K562 (cell line): ENCODE measurements at regions not wholly inside any gene's neighbourhood (a gene's known extent, or its start where the extent isn't known, plus 50 kb on each side); places are given as distances from the start of the nearest gene placed in this dataset.

Source experiments
- ATAC-seq: fragments of 200-7000 bp; cut with Tn5 transposase; 3 replicates; pipeline ENCODE4 v1.9.1; 2020; ENCODE audit warnings: moderate library complexity
- BruUV-seq: library from RNA; stranded (reverse); fragments of 400-500 nt; replicated peaks from 2 replicates; lab custom pipeline; 2021; lab: Mats Ljungman, UMichigan
- CTCF ChIA-PET: fragments of 300-600 bp; formaldehyde crosslinking; extraction: SDS; loops from one replicate; lab custom pipeline; 2021; ENCODE audit warnings: low intra/inter-chr PET ratio; lab: Yijun Ruan, JAX
- POLR2A ChIA-PET: fragments of 300-600, 350-650 bp; sonication (Branson Sonifier 250); formaldehyde crosslinking; extraction: SDS; loops from one replicate; lab custom pipeline; 2021; ENCODE audit warnings: antibody characterized with exemption, inconsistent platforms; lab: Yijun Ruan, JAX
- DNase-seq, 4 experiments: peaks; one replicate each; pipeline versions ENCODE4 v3.0.0 to v3.0.0-alpha.2; 2011 to 2018; ENCODE audit warnings: low spot score in 3 of 4, mixed read lengths in 3 of 4; ENCODE audit errors: extremely low read depth in 1 of 4
- FAIRE-seq: peaks from 2 replicates; lab custom pipeline; 2011; peaks lifted over from hg19 to GRCh38; lab: Jason Lieb, UNC
- H2AFZ ChIP-seq: 2 replicates; pipeline ENCODE4 v1.6.0; 2011; ENCODE audit warnings: low read depth, low read length, control low read depth, inconsistent platforms
- H3K27ac ChIP-seq: fragments of 200-600 bp; 3 replicates; pipeline ENCODE4 v1.8.0; 2011; ENCODE audit warnings: low read depth, mild to moderate bottlenecking, control low read depth, inconsistent platforms, low read length, moderate library complexity, mixed read lengths; ENCODE audit errors: extremely low read depth
- H3K27me3 ChIP-seq, 2 experiments: fragments of 300-600 bp in 1 of 2; 2 replicates in 1 of 2; 3 replicates in 1 of 2; pipeline versions ENCODE4 v1.6.0 to v1.8.0; 2011; ENCODE audit warnings: inconsistent platforms in 2 of 2, low read length in 2 of 2, mild to moderate bottlenecking in 1 of 2, mixed read lengths in 1 of 2, moderate library complexity in 1 of 2; ENCODE audit not compliant: control insufficient read depth in 2 of 2, insufficient read depth in 2 of 2
- H3K36me3 ChIP-seq: fragments of 300-600 bp; 3 replicates; pipeline ENCODE4 v1.8.0; 2011; ENCODE audit warnings: mild to moderate bottlenecking, low read length, inconsistent platforms; ENCODE audit not compliant: control insufficient read depth, insufficient read depth
- H3K4me1 ChIP-seq, 2 experiments: fragments of 200-600 bp in 1 of 2; replicated peaks in 1 of 2; 2 replicates in 1 of 2; 3 replicates in 1 of 2; pipeline versions ENCODE4 v1.5.1 to v1.8.0; 2011; ENCODE audit warnings: inconsistent platforms in 2 of 2, low read length in 2 of 2, mild to moderate bottlenecking in 1 of 2, mixed read lengths in 1 of 2, moderate library complexity in 1 of 2; ENCODE audit not compliant: control insufficient read depth in 2 of 2, insufficient read depth in 2 of 2
- H3K4me2 ChIP-seq: 2 replicates; pipeline ENCODE4 v1.6.1; 2011; ENCODE audit warnings: low read length, control low read depth, inconsistent platforms, mixed read lengths; ENCODE audit not compliant: insufficient read depth
- H3K4me3 ChIP-seq: fragments of 200-600 bp; sonication (generic), shearing (Covaris generic); 2 replicates; pipeline ENCODE4 v1.5.1; 2016; ENCODE audit warnings: control low read depth, inconsistent platforms
- H3K79me2 ChIP-seq: fragments of 200-600 bp; 3 replicates; pipeline ENCODE4 v1.8.0; 2011; ENCODE audit warnings: low read length, inconsistent platforms; ENCODE audit not compliant: control insufficient read depth, insufficient read depth
- H3K9ac ChIP-seq, 2 experiments: 2 replicates each; pipeline versions ENCODE4 v1.6.0 to v1.6.1; 2011; ENCODE audit warnings: low read depth in 2 of 2, low read length in 2 of 2, control low read depth in 1 of 2, inconsistent platforms in 1 of 2, mild to moderate bottlenecking in 1 of 2, mixed read lengths in 1 of 2; ENCODE audit not compliant: insufficient read depth in 1 of 2
- H3K9me1 ChIP-seq: one replicate; pipeline ENCODE4 v1.6.0; 2011; ENCODE audit warnings: inconsistent platforms, mild to moderate bottlenecking, low read length, moderate library complexity; ENCODE audit not compliant: control insufficient read depth, insufficient read depth
- H3K9me3 ChIP-seq: replicated peaks from 2 replicates; pipeline ENCODE4 v1.5.1; 2011; ENCODE audit warnings: low read depth, low read length, inconsistent platforms; ENCODE audit not compliant: control insufficient read depth, insufficient read depth
- H4K20me1 ChIP-seq: replicated peaks from 2 replicates; pipeline ENCODE4 v1.6.1; 2011; ENCODE audit warnings: low read length, inconsistent platforms, mixed read lengths; ENCODE audit not compliant: control insufficient read depth, insufficient read depth
- FOXK1 ChIP-seq: sonication (generic); formaldehyde crosslinking; IDR thresholded peaks from 2 replicates; pipeline ENCODE4 v1.8.0; 2022; ENCODE audit warnings: missing genetic modification reagents, mild to moderate bottlenecking, borderline replicate concordance
- GTF2F1 ChIP-seq: IDR thresholded peaks from 2 replicates; pipeline ENCODE4 v1.6.1; 2011; ENCODE audit warnings: low read depth, low read length, improper control_type of control experiment
- HMGXB4 ChIP-seq: sonication (generic); formaldehyde crosslinking; IDR thresholded peaks from 2 replicates; pipeline ENCODE4 v1.8.1; 2023; ENCODE audit warnings: mild to moderate bottlenecking, missing genetic modification reagents
- KAT2B ChIP-seq: IDR thresholded peaks from one replicate; pipeline ENCODE4 v1.6.1; 2012; ENCODE audit warnings: low read depth, mild to moderate bottlenecking, control low read depth, inconsistent platforms, low read length, moderate library complexity
- PHF20 ChIP-seq: fragments of 450-650 bp; IDR thresholded peaks from 2 replicates; pipeline ENCODE4 v1.6.1; 2018; ENCODE audit not compliant: partially characterized antibody
- ZNF263 ChIP-seq: sonication (generic); formaldehyde crosslinking; IDR thresholded peaks from 2 replicates; pipeline ENCODE4 v1.8.0; 2022; ENCODE audit warnings: mild to moderate bottlenecking, missing genetic modification reagents, borderline replicate concordance
- ZNF77 ChIP-seq: fragments of 250-450 bp; sonication (Bioruptor Pico); IDR thresholded peaks from 2 replicates; pipeline ENCODE4 v1.5.0; 2020
- WGBS: fragments of 100-300 bp; shearing (Covaris generic); methylation state at CpG from one replicate; pipeline ENCODE4 v1.1.6; 2016; ENCODE audit warnings: low coverage, mixed read lengths; ENCODE audit not compliant: insufficient coverage; ENCODE audit errors: missing lambda C conversion rate; 5-methylcytosine and 5-hydroxymethylcytosine counted together
- in situ Hi-C: fragments of 300-500 bp; cut with MboI; formaldehyde crosslinking; loops from 4 replicates; pipeline ENCODE4 v1.15.0; 2018; ENCODE audit warnings: inconsistent platforms, mixed read lengths
- intact Hi-C: fragments of 100-400 bp; cut with micrococcal nuclease; formaldehyde crosslinking; loops from 2 replicates; pipeline ENCODE4 v1.14.2; 2022
- TF ChIP-seq, protein P1 (sequence below): fragments of 450-650 bp; IDR thresholded peaks from 2 replicates; pipeline ENCODE4 v1.6.1; 2014; ENCODE audit warnings: low read depth, mild to moderate bottlenecking, moderate library complexity, borderline replicate concordance

- no peak overlapping the region for H3K4me3 ChIP-seq
- H3K79me2 ChIP-seq = no peaks in the 10 kb centered on the region
- in situ Hi-C loops = no loop called here
- 0% methylated on average over 2 of the region's 2 CpGs for WGBS
- no peak for DNase-seq
- no peak overlapping the region for H3K9ac ChIP-seq
- BruUV-seq = no TSS peak
- FAIRE-seq = no peak
- H4K20me1 ChIP-seq = no peaks in the 10 kb centered on the region
- POLR2A ChIA-PET = no interaction called here
- intact Hi-C loops = no loop called here
- H3K9me1 ChIP-seq = no peaks in the 10 kb centered on the region
- H3K4me1 ChIP-seq = no peaks in the 10 kb centered on the region
- H2AFZ ChIP-seq = no peak overlapping the region
- H3K27me3 ChIP-seq = no peaks in the 10 kb centered on the region
- no peak overlapping the region for H3K4me2 ChIP-seq
- H3K36me3 ChIP-seq = no peaks in the 10 kb centered on the region
- no peak for TF ChIP-seq GTF2F1
- TF ChIP-seq, protein P1, sequence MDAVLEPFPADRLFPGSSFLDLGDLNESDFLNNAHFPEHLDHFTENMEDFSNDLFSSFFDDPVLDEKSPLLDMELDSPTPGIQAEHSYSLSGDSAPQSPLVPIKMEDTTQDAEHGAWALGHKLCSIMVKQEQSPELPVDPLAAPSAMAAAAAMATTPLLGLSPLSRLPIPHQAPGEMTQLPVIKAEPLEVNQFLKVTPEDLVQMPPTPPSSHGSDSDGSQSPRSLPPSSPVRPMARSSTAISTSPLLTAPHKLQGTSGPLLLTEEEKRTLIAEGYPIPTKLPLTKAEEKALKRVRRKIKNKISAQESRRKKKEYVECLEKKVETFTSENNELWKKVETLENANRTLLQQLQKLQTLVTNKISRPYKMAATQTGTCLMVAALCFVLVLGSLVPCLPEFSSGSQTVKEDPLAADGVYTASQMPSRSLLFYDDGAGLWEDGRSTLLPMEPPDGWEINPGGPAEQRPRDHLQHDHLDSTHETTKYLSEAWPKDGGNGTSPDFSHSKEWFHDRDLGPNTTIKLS = no peak
- no peak for ATAC-seq
- CTCF ChIA-PET = no interaction called here
- no peak overlapping the region for H3K27ac ChIP-seq
- 0 out of 2 replicates have a peak, but pooled peaks cover 2% of the 10 kb centered on the region for H3K9me3 ChIP-seq
Observed at GRCh38 chr1:103469801-103470200, 55.7 kb upstream of the RNPC3 start.

DNA sequence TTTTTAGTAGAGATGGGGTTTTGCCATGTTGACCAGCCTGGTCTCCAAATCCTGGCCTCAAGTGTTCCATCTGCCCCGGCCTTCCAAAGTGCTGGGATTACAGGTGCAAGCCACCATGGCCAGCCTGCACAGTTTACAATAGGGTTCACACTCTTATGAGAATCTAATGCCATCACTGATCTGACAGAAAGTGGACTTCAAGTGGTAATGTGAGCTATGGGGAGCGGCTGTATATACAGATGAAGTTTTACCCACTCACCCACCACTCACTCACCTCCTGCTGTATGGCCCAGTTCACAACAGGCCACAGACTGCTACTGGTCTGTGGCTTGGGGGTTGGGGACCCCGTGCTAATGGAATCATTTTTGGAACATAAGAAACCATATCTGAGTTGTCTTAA, 58.4 kb upstream of the RNPC3 start:
- no peaks in the 10 kb centered on the region for H3K9me3 ChIP-seq
- no peaks in the 10 kb centered on the region for H3K79me2 ChIP-seq
- ChIA-PET CTCF (no interaction called here), POLR2A (no interaction called here)
- no TSS peak for BruUV-seq
- H3K27me3 ChIP-seq = no peaks in the 10 kb centered on the region
- DNase-seq (no peak), ATAC-seq (no peak), FAIRE-seq (no peak)
- H3K36me3 ChIP-seq = no peaks in the 10 kb centered on the region
- intact Hi-C loops = no loop called here
- H3K9me1 ChIP-seq = no peaks in the 10 kb centered on the region
- H3K4me1 ChIP-seq = no peaks in the 10 kb centered on the region
- no peak overlapping the region for H3K27ac ChIP-seq
- 0% methylated on average over 3 of the region's 3 CpGs for WGBS
- H3K9ac ChIP-seq = no peak overlapping the region
- H4K20me1 ChIP-seq = no peaks in the 10 kb centered on the region
- in situ Hi-C loops = no loop called here
- no peak overlapping the region for H2AFZ ChIP-seq
- H3K4me3 ChIP-seq = no peak overlapping the region
- no peak for TF ChIP-seq KAT2B
- no peak for TF ChIP-seq ZNF77 (CRISPR knock-in tag)
- TF ChIP-seq FOXK1 = no peak
- no peak for TF ChIP-seq ZNF263
- TF ChIP-seq PHF20 = no peak
- TF ChIP-seq HMGXB4 = no peak
- no peak overlapping the region for H3K4me2 ChIP-seq
